ENCODE measurements at regions not wholly inside any gene's neighbourhood (a gene's known extent, or its start where the extent isn't known, plus 50 kb on each side); places are given as distances from the start of the nearest gene placed in this dataset.

DNA sequence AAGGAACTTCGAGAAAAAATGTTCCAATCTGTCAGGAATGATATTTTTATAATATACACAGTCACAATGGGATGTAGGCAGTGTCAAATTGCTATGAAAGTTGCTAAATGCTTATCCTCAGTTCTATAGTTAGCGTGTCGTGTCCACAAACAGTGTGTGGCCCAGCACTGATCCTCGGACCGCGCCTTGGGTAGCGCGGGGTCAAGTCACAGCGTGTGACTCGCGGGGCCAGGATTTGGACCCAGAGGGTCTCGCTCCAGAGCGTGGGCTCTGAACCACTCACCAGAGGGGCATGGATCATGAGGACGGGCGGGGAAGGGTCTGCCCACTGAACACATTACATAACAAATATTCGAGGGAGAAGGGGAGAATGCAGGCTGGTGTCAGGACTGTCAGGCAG, 171.8 kb downstream of the C9orf50 start (continued):
- TF ChIP-seq, protein P1, sequence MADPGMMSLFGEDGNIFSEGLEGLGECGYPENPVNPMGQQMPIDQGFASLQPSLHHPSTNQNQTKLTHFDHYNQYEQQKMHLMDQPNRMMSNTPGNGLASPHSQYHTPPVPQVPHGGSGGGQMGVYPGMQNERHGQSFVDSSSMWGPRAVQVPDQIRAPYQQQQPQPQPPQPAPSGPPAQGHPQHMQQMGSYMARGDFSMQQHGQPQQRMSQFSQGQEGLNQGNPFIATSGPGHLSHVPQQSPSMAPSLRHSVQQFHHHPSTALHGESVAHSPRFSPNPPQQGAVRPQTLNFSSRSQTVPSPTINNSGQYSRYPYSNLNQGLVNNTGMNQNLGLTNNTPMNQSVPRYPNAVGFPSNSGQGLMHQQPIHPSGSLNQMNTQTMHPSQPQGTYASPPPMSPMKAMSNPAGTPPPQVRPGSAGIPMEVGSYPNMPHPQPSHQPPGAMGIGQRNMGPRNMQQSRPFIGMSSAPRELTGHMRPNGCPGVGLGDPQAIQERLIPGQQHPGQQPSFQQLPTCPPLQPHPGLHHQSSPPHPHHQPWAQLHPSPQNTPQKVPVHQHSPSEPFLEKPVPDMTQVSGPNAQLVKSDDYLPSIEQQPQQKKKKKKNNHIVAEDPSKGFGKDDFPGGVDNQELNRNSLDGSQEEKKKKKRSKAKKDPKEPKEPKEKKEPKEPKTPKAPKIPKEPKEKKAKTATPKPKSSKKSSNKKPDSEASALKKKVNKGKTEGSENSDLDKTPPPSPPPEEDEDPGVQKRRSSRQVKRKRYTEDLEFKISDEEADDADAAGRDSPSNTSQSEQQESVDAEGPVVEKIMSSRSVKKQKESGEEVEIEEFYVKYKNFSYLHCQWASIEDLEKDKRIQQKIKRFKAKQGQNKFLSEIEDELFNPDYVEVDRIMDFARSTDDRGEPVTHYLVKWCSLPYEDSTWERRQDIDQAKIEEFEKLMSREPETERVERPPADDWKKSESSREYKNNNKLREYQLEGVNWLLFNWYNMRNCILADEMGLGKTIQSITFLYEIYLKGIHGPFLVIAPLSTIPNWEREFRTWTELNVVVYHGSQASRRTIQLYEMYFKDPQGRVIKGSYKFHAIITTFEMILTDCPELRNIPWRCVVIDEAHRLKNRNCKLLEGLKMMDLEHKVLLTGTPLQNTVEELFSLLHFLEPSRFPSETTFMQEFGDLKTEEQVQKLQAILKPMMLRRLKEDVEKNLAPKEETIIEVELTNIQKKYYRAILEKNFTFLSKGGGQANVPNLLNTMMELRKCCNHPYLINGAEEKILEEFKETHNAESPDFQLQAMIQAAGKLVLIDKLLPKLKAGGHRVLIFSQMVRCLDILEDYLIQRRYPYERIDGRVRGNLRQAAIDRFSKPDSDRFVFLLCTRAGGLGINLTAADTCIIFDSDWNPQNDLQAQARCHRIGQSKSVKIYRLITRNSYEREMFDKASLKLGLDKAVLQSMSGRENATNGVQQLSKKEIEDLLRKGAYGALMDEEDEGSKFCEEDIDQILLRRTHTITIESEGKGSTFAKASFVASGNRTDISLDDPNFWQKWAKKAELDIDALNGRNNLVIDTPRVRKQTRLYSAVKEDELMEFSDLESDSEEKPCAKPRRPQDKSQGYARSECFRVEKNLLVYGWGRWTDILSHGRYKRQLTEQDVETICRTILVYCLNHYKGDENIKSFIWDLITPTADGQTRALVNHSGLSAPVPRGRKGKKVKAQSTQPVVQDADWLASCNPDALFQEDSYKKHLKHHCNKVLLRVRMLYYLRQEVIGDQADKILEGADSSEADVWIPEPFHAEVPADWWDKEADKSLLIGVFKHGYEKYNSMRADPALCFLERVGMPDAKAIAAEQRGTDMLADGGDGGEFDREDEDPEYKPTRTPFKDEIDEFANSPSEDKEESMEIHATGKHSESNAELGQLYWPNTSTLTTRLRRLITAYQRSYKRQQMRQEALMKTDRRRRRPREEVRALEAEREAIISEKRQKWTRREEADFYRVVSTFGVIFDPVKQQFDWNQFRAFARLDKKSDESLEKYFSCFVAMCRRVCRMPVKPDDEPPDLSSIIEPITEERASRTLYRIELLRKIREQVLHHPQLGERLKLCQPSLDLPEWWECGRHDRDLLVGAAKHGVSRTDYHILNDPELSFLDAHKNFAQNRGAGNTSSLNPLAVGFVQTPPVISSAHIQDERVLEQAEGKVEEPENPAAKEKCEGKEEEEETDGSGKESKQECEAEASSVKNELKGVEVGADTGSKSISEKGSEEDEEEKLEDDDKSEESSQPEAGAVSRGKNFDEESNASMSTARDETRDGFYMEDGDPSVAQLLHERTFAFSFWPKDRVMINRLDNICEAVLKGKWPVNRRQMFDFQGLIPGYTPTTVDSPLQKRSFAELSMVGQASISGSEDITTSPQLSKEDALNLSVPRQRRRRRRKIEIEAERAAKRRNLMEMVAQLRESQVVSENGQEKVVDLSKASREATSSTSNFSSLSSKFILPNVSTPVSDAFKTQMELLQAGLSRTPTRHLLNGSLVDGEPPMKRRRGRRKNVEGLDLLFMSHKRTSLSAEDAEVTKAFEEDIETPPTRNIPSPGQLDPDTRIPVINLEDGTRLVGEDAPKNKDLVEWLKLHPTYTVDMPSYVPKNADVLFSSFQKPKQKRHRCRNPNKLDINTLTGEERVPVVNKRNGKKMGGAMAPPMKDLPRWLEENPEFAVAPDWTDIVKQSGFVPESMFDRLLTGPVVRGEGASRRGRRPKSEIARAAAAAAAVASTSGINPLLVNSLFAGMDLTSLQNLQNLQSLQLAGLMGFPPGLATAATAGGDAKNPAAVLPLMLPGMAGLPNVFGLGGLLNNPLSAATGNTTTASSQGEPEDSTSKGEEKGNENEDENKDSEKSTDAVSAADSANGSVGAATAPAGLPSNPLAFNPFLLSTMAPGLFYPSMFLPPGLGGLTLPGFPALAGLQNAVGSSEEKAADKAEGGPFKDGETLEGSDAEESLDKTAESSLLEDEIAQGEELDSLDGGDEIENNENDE (IDR thresholded peaks at IDR 0.05; ENCODE audit: insufficient replicate concordance, low read length), result no peak
- TF ChIP-seq CBX8 (IDR thresholded peaks at IDR 0.05; ENCODE audit: borderline replicate concordance, low read depth, low read length), result no peak
- TF ChIP-seq TBP (IDR thresholded peaks at IDR 0.05; ENCODE audit: low read depth, low read length), result no peak
- no peak for TF ChIP-seq SP4 (IDR thresholded peaks at IDR 0.05; ENCODE audit: low read length)
- TF ChIP-seq CTBP2 (IDR thresholded peaks at IDR 0.05; ENCODE audit: borderline replicate concordance, insufficient read depth, insufficient read length, low read length), result no peak
- TF ChIP-seq, protein P2, sequence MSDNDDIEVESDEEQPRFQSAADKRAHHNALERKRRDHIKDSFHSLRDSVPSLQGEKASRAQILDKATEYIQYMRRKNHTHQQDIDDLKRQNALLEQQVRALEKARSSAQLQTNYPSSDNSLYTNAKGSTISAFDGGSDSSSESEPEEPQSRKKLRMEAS (IDR thresholded peaks at IDR 0.05), result no peak
